MM.1S (cell line): ENCODE measurements at regions not wholly inside any gene's neighbourhood (a gene's known extent, or its start where the extent isn't known, plus 50 kb on each side); places are given as distances from the start of the nearest gene placed in this dataset.

Source experiments
- DNase-seq: peaks from one replicate; pipeline ENCODE4 v3.0.0-alpha.2; 2015
- H2AFZ ChIP-seq: fragments of 300-600 bp; sonication (generic); 2 replicates; pipeline ENCODE4 v1.6.0; 2016; ENCODE audit warnings: antibody characterized with exemption, low read length
- H3F3A ChIP-seq: fragments of 300-600 bp; sonication (generic); 2 replicates; pipeline ENCODE4 v1.6.1; 2016; ENCODE audit warnings: mild to moderate bottlenecking, antibody characterized with exemption, low read length, moderate library complexity, mixed read lengths; ENCODE audit not compliant: insufficient read depth
- H3K27ac ChIP-seq: fragments of 300-600 bp; sonication (generic); 2 replicates; pipeline ENCODE4 v1.5.1; 2016; ENCODE audit warnings: mild to moderate bottlenecking, low read length
- H3K27me3 ChIP-seq: fragments of 300-600 bp; sonication (generic); replicated peaks from 2 replicates; pipeline ENCODE4 v1.6.0; 2016; ENCODE audit warnings: low read length; ENCODE audit not compliant: insufficient read depth
- H3K36me3 ChIP-seq: fragments of 300-600 bp; sonication (generic); replicated peaks from 2 replicates; pipeline ENCODE4 v1.6.1; 2016; ENCODE audit warnings: mild to moderate bottlenecking, low read length, mixed read lengths; ENCODE audit not compliant: insufficient read depth
- H3K4me1 ChIP-seq: fragments of 300-600 bp; sonication (generic); 2 replicates; pipeline ENCODE4 v1.6.1; 2016; ENCODE audit warnings: low read length, mixed read lengths
- H3K4me2 ChIP-seq: fragments of 300-600 bp; sonication (generic); 2 replicates; pipeline ENCODE4 v1.6.0; 2016; ENCODE audit warnings: low read depth, low read length
- H3K4me3 ChIP-seq: fragments of 300-600 bp; sonication (generic); 2 replicates; pipeline ENCODE4 v1.5.1; 2016; ENCODE audit warnings: low read length, mixed read lengths
- H3K79me2 ChIP-seq: fragments of 300-600 bp; sonication (generic); 2 replicates; pipeline ENCODE4 v1.6.1; 2016; ENCODE audit warnings: mixed run types, low read length, mixed read lengths
- H3K9ac ChIP-seq: fragments of 300-600 bp; sonication (generic); 2 replicates; pipeline ENCODE4 v1.6.1; 2016; ENCODE audit warnings: low read length, mixed read lengths
- H3K9me2 ChIP-seq: fragments of 300-600 bp; sonication (generic); replicated peaks from 2 replicates; pipeline ENCODE4 v1.6.1; 2016; ENCODE audit warnings: mild to moderate bottlenecking, low read length, mixed read lengths; ENCODE audit not compliant: insufficient read depth
- H3K9me3 ChIP-seq: fragments of 300-600 bp; sonication (generic); replicated peaks from 2 replicates; pipeline ENCODE4 v1.6.1; 2016; ENCODE audit warnings: mild to moderate bottlenecking, low read length, mixed read lengths; ENCODE audit not compliant: insufficient read depth
- H4K20me1 ChIP-seq: fragments of 300-600 bp; sonication (generic); 2 replicates; pipeline ENCODE4 v1.6.1; 2016; ENCODE audit warnings: mild to moderate bottlenecking, low read length, moderate library complexity, mixed read lengths; ENCODE audit not compliant: insufficient read depth
- CTCF ChIP-seq: fragments of 300-600 bp; sonication (generic); IDR thresholded peaks from 2 replicates; pipeline ENCODE4 v1.5.1; 2016; ENCODE audit warnings: antibody characterized with exemption, low read length, mixed read lengths
- EZH2 ChIP-seq: fragments of 300-600 bp; sonication (generic); optimal IDR thresholded peaks from 2 replicates; pipeline ENCODE3; 2017; ENCODE audit warnings: low read depth, mild to moderate bottlenecking, antibody characterized with exemption, low read length, mixed read lengths
- EZH2phosphoT487 ChIP-seq: fragments of 300-600 bp; sonication (generic); IDR thresholded peaks from 2 replicates; pipeline ENCODE4 v1.6.1; 2018; ENCODE audit warnings: antibody characterized with exemption, low read length

- Histone ChIP-seq H2AFZ (no peak overlapping the region), H3K27me3 (no peaks in the 10 kb centered on the region), H3K4me2 (no peak overlapping the region), H4K20me1 (no peaks in the 10 kb centered on the region), H3K9me2 (no peaks in the 10 kb centered on the region), H3K79me2 (no peaks in the 10 kb centered on the region), H3K27ac (no peak overlapping the region), H3F3A (no peaks in the 10 kb centered on the region), H3K9ac (no peak overlapping the region), H3K36me3 (no peaks in the 10 kb centered on the region), H3K9me3 (no peaks in the 10 kb centered on the region), H3K4me3 (no peak overlapping the region), H3K4me1 (no peaks in the 10 kb centered on the region)
- DNase-seq = no peak
- no peak for TF ChIP-seq CTCF
- no peak for TF ChIP-seq EZH2phosphoT487
- TF ChIP-seq EZH2 = no peak
Observed at GRCh38 chr14:23712287-23712686, 76.1 kb downstream of the DHRS2 start.

DNA sequence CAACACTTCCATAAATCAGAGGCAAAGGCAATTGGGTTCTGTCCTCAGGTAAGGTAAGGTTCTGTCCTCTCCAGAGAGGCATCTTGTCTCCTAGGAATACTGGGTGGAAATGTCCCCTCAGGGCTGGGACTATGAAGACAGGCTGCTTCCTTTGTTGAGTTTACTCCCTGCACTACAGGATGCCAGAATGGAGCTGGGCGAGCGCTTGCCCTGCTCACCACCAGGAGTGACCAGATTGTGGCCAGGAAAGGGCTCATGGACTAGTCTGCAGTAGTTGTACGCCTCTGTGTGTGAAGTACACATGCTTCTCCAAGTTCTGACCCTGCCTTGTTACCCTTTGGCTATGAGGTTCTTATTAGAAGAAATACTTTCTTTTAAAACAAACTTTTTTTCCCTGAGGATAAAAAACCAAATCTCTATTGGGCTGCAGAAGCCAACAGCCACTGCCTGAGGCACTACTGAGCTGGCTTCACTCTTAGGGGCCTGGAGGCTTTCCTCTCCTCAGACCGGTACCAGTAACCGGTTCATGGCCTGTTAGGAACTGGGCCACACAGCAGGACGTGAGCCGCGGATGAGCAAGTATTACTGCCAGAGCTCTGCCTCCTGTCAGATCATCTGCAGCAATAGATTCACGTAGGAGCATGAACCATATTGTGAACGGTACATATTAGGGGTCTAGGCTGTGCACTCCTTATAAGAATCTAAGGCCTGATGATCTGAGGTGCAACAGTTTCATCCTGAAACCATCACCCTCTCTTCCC lies 83.2 kb downstream of the DHRS2 start:
- no peak overlapping the region for H3K9ac ChIP-seq
- no peaks in the 10 kb centered on the region for H3K79me2 ChIP-seq
- DNase-seq = no peak
- H3K4me1 ChIP-seq = no peaks in the 10 kb centered on the region
- H3K4me2 ChIP-seq = no peak overlapping the region
- H4K20me1 ChIP-seq = no peaks in the 10 kb centered on the region
- H3F3A ChIP-seq = no peaks in the 10 kb centered on the region
- TF ChIP-seq EZH2 (no peak), EZH2phosphoT487 (no peak), CTCF (no peak)
- H3K27me3 ChIP-seq = no peaks in the 10 kb centered on the region
- no peaks in the 10 kb centered on the region for H3K9me3 ChIP-seq
- H3K36me3 ChIP-seq = no peaks in the 10 kb centered on the region
- H3K4me3 ChIP-seq = no peak overlapping the region
- H2AFZ ChIP-seq = no peak overlapping the region
- H3K27ac ChIP-seq = no peak overlapping the region
- no peaks in the 10 kb centered on the region for H3K9me2 ChIP-seq

DNA sequence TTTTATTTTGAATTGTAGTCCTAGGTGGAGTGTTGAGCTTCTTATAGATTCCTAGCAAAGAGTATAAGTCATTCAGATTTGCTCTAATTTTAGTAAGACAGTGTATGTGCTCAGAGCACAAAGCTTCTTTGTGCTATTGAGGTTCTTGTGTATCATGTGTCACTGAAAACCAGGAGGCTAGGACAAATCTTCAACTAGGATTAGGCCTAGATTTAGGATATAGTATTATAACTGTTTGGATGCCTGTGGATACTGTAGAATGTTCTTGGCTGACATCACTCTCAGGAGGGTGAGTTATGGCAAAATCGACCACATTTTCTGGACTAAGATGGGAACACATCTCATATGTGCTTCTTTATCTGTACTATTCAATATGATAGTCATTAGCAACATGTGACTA lies 86.5 kb downstream of the DHRS2 start:
- no peaks in the 10 kb centered on the region for H3F3A ChIP-seq
- no peaks in the 10 kb centered on the region for H3K4me1 ChIP-seq
- no peaks in the 10 kb centered on the region for H3K9me2 ChIP-seq
- H3K4me3 ChIP-seq = no peak overlapping the region
- no peak overlapping the region for H3K9ac ChIP-seq
- no peaks in the 10 kb centered on the region for H3K27me3 ChIP-seq
- no peak overlapping the region for H2AFZ ChIP-seq
- no peaks in the 10 kb centered on the region for H3K9me3 ChIP-seq
- TF ChIP-seq EZH2 = no peak
- TF ChIP-seq CTCF = no peak
- TF ChIP-seq EZH2phosphoT487 = no peak
- DNase-seq = no peak
- H3K4me2 ChIP-seq = no peak overlapping the region
- no peaks in the 10 kb centered on the region for H3K36me3 ChIP-seq
- no peaks in the 10 kb centered on the region for H4K20me1 ChIP-seq
- H3K79me2 ChIP-seq = no peaks in the 10 kb centered on the region
- no peak overlapping the region for H3K27ac ChIP-seq
